ENCODE measurements at regions not wholly inside any gene's neighbourhood (a gene's known extent, or its start where the extent isn't known, plus 50 kb on each side); places are given as distances from the start of the nearest gene placed in this dataset.

- TF ChIP-seq CTCF (IDR thresholded peaks at IDR 0.05; ENCODE audit: borderline replicate concordance, extremely low read depth, low read length, poor library complexity, severe bottlenecking), result no peak
- TF ChIP-seq EZH2 (IDR thresholded peaks at IDR 0.05; ENCODE audit: borderline replicate concordance, low read depth, low read length, severe bottlenecking), result no peak
These were observed 1250.7 kb downstream of the RAPGEF2 start for GRCh38 chr4:160353548-160353947.
